GM23338 (cell line): ENCODE measurements at regions not wholly inside any gene's neighbourhood (a gene's known extent, or its start where the extent isn't known, plus 50 kb on each side); places are given as distances from the start of the nearest gene placed in this dataset.

ENCODE experiments used
- ATAC-seq: fragments of 200-7000 bp; cut with Tn5 transposase; 3 replicates; pipeline ENCODE4 v1.9.1; 2020
- DNase-seq: peaks from one replicate; pipeline ENCODE4 v3.0.0-alpha.2; 2015; ENCODE audit warnings: low spot score
- H2AFZ ChIP-seq: fragments of 200-600 bp; sonication (generic); 2 replicates; pipeline ENCODE4 v1.8.0; 2016; ENCODE audit warnings: antibody characterized with exemption, mild to moderate bottlenecking, moderate library complexity
- H3F3A ChIP-seq: fragments of 200-600 bp; sonication (generic); replicated peaks from 2 replicates; pipeline ENCODE4 v1.8.0; 2017; ENCODE audit warnings: antibody characterized with exemption, mixed run types, low read depth
- H3K27ac ChIP-seq: fragments of 200-600 bp; sonication (generic); 2 replicates; pipeline ENCODE4 v1.6.1; 2016; ENCODE audit warnings: low read depth
- H3K27me3 ChIP-seq: fragments of 200-600 bp; sonication (generic); 2 replicates; pipeline ENCODE4 v1.8.0; 2016; ENCODE audit warnings: mild to moderate bottlenecking, mixed run types, moderate library complexity; ENCODE audit not compliant: insufficient read depth
- H3K36me3 ChIP-seq: fragments of 200-600 bp; sonication (generic); 2 replicates; pipeline ENCODE4 v1.8.0; 2016; ENCODE audit warnings: mild to moderate bottlenecking; ENCODE audit not compliant: insufficient read depth
- H3K4me1 ChIP-seq: fragments of 200-600 bp; sonication (generic); 2 replicates; pipeline ENCODE4 v1.8.0; 2016; ENCODE audit warnings: mild to moderate bottlenecking, moderate library complexity; ENCODE audit not compliant: insufficient read depth
- H3K4me2 ChIP-seq: fragments of 200-600 bp; sonication (generic); 2 replicates; pipeline ENCODE4 v1.7.1; 2017; ENCODE audit warnings: mixed run types
- H3K4me3 ChIP-seq: fragments of 200-600 bp; sonication (generic); 2 replicates; pipeline ENCODE4 v1.6.1; 2016; ENCODE audit warnings: mixed run types
- H3K79me2 ChIP-seq: fragments of 200-600 bp; sonication (generic); replicated peaks from 2 replicates; pipeline ENCODE4 v1.8.0; 2017; ENCODE audit warnings: mild to moderate bottlenecking; ENCODE audit not compliant: insufficient read depth
- H3K9me2 ChIP-seq: fragments of 200-600 bp; sonication (generic); 2 replicates; pipeline ENCODE4 v1.8.0; 2017; ENCODE audit not compliant: insufficient read depth
- H4K20me1 ChIP-seq: fragments of 200-600 bp; sonication (generic); replicated peaks from 2 replicates; pipeline ENCODE4 v1.8.0; 2017; ENCODE audit warnings: mild to moderate bottlenecking; ENCODE audit not compliant: insufficient read depth
- H3K27ac Mint-ChIP-seq: 2 replicates; pipeline ENCODE4 v1.8.0; 2020; ENCODE audit warnings: inconsistent platforms, mild to moderate bottlenecking, moderate library complexity, mixed read lengths
- H3K27me3 Mint-ChIP-seq: 3 replicates; pipeline ENCODE4 v1.8.0; 2022; ENCODE audit warnings: low read depth, mild to moderate bottlenecking, moderate library complexity, mixed read lengths, inconsistent platforms; ENCODE audit not compliant: insufficient read depth, poor library complexity
- H3K36me3 Mint-ChIP-seq: 3 replicates; pipeline ENCODE4 v1.8.0; 2021; ENCODE audit warnings: low read depth, mild to moderate bottlenecking, inconsistent platforms, moderate library complexity, mixed read lengths
- H3K4me1 Mint-ChIP-seq: 3 replicates; pipeline ENCODE4 v1.8.0; 2020; ENCODE audit warnings: mild to moderate bottlenecking, inconsistent platforms, mixed read lengths
- H3K4me3 Mint-ChIP-seq: 3 replicates; pipeline ENCODE4 v1.8.0; 2021; ENCODE audit warnings: moderate library complexity, mild to moderate bottlenecking, inconsistent platforms, mixed read lengths
- H3K9me3 Mint-ChIP-seq: 3 replicates; pipeline ENCODE4 v1.8.0; 2020; ENCODE audit warnings: moderate library complexity, mild to moderate bottlenecking, inconsistent platforms, mixed read lengths
- CREB1 ChIP-seq: fragments of 250-450 bp; sonication (Bioruptor Pico); IDR thresholded peaks from 2 replicates; pipeline ENCODE4 v1.5.0; 2020; ENCODE audit warnings: low read depth, mild to moderate bottlenecking, moderate library complexity
- CTCF ChIP-seq, 2 experiments: fragments of 200-600 bp in 1 of 2; sonication (generic) in 1 of 2; conservative IDR thresholded peaks; 2 replicates each; pipeline versions ENCODE4 v1.5.1 to v1.6.1; 2016 to 2017; ENCODE audit warnings: antibody characterized with exemption in 2 of 2, low read depth in 2 of 2, mild to moderate bottlenecking in 2 of 2, moderate library complexity in 1 of 2
- ETS1 ChIP-seq: IDR thresholded peaks from 2 replicates; pipeline ENCODE4 v1.6.1; 2016; ENCODE audit warnings: antibody characterized with exemption
- EZH2 ChIP-seq: fragments of 200-600 bp; sonication (generic); IDR thresholded peaks from one replicate; pipeline ENCODE4 v1.8.0; 2017; ENCODE audit warnings: antibody characterized with exemption, mild to moderate bottlenecking, low read depth; ENCODE audit not compliant: unreplicated experiment
- EZH2phosphoT487 ChIP-seq: fragments of 200-600 bp; sonication (generic); IDR thresholded peaks from one replicate; pipeline ENCODE4 v1.8.1; 2018; ENCODE audit warnings: antibody characterized with exemption; ENCODE audit not compliant: unreplicated experiment
- JUNB ChIP-seq: IDR thresholded peaks from one replicate; pipeline ENCODE4 v1.6.1; 2016; ENCODE audit warnings: antibody characterized with exemption; ENCODE audit not compliant: unreplicated experiment
- NANOG ChIP-seq: IDR thresholded peaks from 2 replicates; pipeline ENCODE4 v1.6.1; 2016; ENCODE audit warnings: antibody characterized with exemption, borderline replicate concordance
- POLR2AphosphoS5 ChIP-seq: IDR thresholded peaks from 2 replicates; pipeline ENCODE4 v1.6.1; 2016; ENCODE audit warnings: antibody characterized with exemption, low read depth
- REST ChIP-seq: IDR thresholded peaks from one replicate; pipeline ENCODE4 v1.6.1; 2018; ENCODE audit warnings: antibody characterized with exemption; ENCODE audit not compliant: unreplicated experiment
- STAT1 ChIP-seq: IDR thresholded peaks from one replicate; pipeline ENCODE4 v1.6.1; 2016; ENCODE audit warnings: antibody characterized with exemption; ENCODE audit not compliant: unreplicated experiment
- ZNF114 ChIP-seq: fragments of 250-450 bp; sonication (Bioruptor Pico); IDR thresholded peaks from 2 replicates; pipeline ENCODE4 v1.5.0; 2020; ENCODE audit warnings: mild to moderate bottlenecking, moderate library complexity
- ZNF331 ChIP-seq: fragments of 250-450 bp; sonication (Bioruptor Pico); IDR thresholded peaks from 2 replicates; pipeline ENCODE4 v1.5.0; 2020; ENCODE audit warnings: low read depth, mild to moderate bottlenecking, moderate library complexity
- ZNF462 ChIP-seq: fragments of 250-450 bp; sonication (Bioruptor Pico); IDR thresholded peaks from 2 replicates; pipeline ENCODE4 v1.5.0; 2020; ENCODE audit warnings: mild to moderate bottlenecking, moderate library complexity

GRCh38 chr17:79255046-79255445, 180.4 kb downstream of the ENGASE start:
- TF ChIP-seq REST (no peak), ZNF462 (no peak), JUNB (no peak), EZH2 (no peak), STAT1 (no peak), ETS1 (no peak), CREB1 (CRISPR knock-in tag) (no peak), EZH2phosphoT487 (no peak), ZNF331 (CRISPR knock-in tag) (no peak), NANOG (no peak), POLR2AphosphoS5 (no peak), ZNF114 (CRISPR knock-in tag) (no peak), CTCF (conservative IDR thresholded peaks at IDR 0.05; ENCODE audit: low read depth in 2 of 2) (no peak)
- DNase-seq (no peak), ATAC-seq (no peak)
- Histone ChIP-seq H3K36me3 (no peaks in the 10 kb centered on the region), H4K20me1 (no peaks in the 10 kb centered on the region), H3K27me3 (no peaks in the 10 kb centered on the region), H3K4me2 (no peak overlapping the region), H3K27ac (no peak overlapping the region), H2AFZ (no peak overlapping the region), H3K9me2 (no peaks in the 10 kb centered on the region), H3K4me1 (no peaks in the 10 kb centered on the region), H3K79me2 (no peaks in the 10 kb centered on the region), H3F3A (no peaks in the 10 kb centered on the region), H3K4me3 (no peak overlapping the region)
- Mint-ChIP-seq H3K27ac (no peak overlapping the region), H3K4me3 (no peak overlapping the region), H3K27me3 (peaks cover 18% of the 10 kb centered on the region), H3K4me1 (peaks cover 9% of the 10 kb centered on the region), H3K9me3 (no peaks in the 10 kb centered on the region), H3K36me3 (no peaks in the 10 kb centered on the region; the same call in 2 of the 3 replicates)
